ENCODE measurements at regions not wholly inside any gene's neighbourhood (a gene's known extent, or its start where the extent isn't known, plus 50 kb on each side); places are given as distances from the start of the nearest gene placed in this dataset.
"Not testable (repeated sequence)": the region's sequence is repeated elsewhere in the genome, so short reads cannot be mapped to it uniquely, and the experiment has no call there.

DNA sequence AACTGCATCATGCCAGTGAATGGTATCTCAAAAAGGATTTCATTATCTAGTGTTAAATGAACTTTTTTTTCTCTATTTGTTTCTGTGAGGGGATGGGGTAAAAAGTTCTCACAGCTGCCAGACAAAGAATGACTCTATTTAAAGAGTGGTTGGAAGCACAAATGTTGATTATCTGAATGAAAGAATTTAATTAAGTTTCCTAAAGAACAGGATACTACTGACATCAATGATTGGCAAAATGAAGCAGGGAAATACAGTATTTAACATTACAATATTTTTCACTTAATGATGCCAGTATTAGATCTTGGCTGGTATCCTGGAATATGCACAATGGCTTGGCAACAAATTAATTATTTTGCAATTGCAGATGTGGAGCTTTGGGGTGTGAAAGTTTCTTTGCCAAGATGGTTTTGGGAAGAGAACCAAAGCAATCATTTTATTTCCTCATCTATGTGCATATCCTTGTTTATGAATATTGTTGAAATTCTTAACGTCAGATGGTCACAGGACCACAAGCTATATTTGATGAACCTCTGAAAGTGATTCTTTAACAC lies 336.8 kb downstream of the ARL4A start:
- Histone ChIP-seq H4K20me1 (ENCODE audit: insufficient read depth, low read length) (no peaks in the 10 kb centered on the region), H3K4me3 (ENCODE audit: low read depth, low read length, poor library complexity, severe bottlenecking) (no peak overlapping the region), H3K9me2 (ENCODE audit: insufficient read depth, low read length) (no peaks in the 10 kb centered on the region), H3K36me3 (ENCODE audit: insufficient read depth, low read length) (no peaks in the 10 kb centered on the region), H3K9me3 (ENCODE audit: low read length) (no peaks in the 10 kb centered on the region), H3K4me2 (ENCODE audit: low read length) (no peak overlapping the region), H3K4me1 (ENCODE audit: insufficient read depth, low read length, poor library complexity, severe bottlenecking) (no peaks in the 10 kb centered on the region), H3K79me2 (ENCODE audit: insufficient read depth, low read depth, low read length) (no peaks in the 10 kb centered on the region), H3K27ac (ENCODE audit: low read depth, low read length, poor library complexity, severe bottlenecking) (no peak overlapping the region), H2AFZ (ENCODE audit: low read length) (no peak overlapping the region)
- POLR2A ChIA-PET, result no interaction called here
- CTCF ChIA-PET (ENCODE audit: unreplicated experiment), result no interaction called here
- DNase-seq (ENCODE audit: low spot score), result no peak
- no peak for TF ChIP-seq EZH2phosphoT487 (IDR thresholded peaks at IDR 0.05; ENCODE audit: borderline replicate concordance, low read depth, low read length)
- TF ChIP-seq, protein P1, sequence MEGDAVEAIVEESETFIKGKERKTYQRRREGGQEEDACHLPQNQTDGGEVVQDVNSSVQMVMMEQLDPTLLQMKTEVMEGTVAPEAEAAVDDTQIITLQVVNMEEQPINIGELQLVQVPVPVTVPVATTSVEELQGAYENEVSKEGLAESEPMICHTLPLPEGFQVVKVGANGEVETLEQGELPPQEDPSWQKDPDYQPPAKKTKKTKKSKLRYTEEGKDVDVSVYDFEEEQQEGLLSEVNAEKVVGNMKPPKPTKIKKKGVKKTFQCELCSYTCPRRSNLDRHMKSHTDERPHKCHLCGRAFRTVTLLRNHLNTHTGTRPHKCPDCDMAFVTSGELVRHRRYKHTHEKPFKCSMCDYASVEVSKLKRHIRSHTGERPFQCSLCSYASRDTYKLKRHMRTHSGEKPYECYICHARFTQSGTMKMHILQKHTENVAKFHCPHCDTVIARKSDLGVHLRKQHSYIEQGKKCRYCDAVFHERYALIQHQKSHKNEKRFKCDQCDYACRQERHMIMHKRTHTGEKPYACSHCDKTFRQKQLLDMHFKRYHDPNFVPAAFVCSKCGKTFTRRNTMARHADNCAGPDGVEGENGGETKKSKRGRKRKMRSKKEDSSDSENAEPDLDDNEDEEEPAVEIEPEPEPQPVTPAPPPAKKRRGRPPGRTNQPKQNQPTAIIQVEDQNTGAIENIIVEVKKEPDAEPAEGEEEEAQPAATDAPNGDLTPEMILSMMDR (conservative IDR thresholded peaks at IDR 0.05; ENCODE audit: low read length), result no peak
- BruUV-seq (replicated peaks), result no TSS peak
- intact Hi-C loops (cut with micrococcal nuclease; ENCODE audit: unreplicated experiment), result no loop called here

DNA sequence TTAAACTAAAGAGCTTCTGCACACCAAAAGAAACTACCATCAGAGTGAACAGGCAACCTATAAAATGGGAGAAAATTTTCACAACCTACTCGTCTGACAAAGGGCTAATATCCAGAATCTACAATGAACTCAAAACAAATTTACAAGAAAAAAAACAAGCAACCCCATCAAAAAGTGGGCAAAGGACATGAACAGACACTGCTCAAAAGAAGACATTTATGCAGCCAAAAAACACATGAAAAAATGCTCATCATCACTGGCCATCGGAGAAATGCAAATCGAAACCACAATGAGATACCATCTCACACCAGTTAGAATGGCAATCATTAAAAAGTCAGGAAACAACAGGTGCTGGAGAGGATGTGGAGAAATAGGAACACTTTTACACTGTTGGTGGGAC lies 337.6 kb downstream of the ARL4A start:
- H3K36me3 ChIP-seq (ENCODE audit: insufficient read depth, low read length); H2AFZ ChIP-seq (ENCODE audit: low read length); POLR2A ChIA-PET; BruUV-seq (replicated peaks); intact Hi-C loops (cut with micrococcal nuclease; ENCODE audit: unreplicated experiment); H3K4me1 ChIP-seq (ENCODE audit: insufficient read depth, low read length, poor library complexity, severe bottlenecking); DNase-seq (ENCODE audit: low spot score); H3K9me2 ChIP-seq (ENCODE audit: insufficient read depth, low read length); H3K27ac ChIP-seq (ENCODE audit: low read depth, low read length, poor library complexity, severe bottlenecking); H3K4me2 ChIP-seq (ENCODE audit: low read length); H4K20me1 ChIP-seq (ENCODE audit: insufficient read depth, low read length); CTCF ChIA-PET (ENCODE audit: unreplicated experiment); H3K79me2 ChIP-seq (ENCODE audit: insufficient read depth, low read depth, low read length); H3K4me3 ChIP-seq (ENCODE audit: low read depth, low read length, poor library complexity, severe bottlenecking); H3K9me3 ChIP-seq (ENCODE audit: low read length): not testable (repeated sequence)

DNA sequence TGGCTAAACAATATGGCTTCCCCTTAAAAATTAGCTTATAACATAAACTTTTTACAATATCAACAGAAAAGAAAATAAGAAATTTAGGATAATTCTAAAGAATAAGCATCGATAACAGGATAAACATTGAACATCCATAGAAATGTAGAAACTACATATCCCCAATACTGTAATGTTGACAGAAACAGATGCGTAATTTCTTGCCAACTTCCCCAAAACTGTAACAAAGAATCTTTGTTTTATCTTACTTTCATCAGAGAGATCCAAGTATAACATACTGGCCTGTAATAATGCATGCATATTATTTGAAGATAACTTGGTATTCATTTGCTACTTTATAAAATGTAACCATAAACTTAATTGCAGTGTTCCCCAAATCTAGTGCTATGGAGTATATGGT lies 339.9 kb downstream of the ARL4A start:
- no peaks in the 10 kb centered on the region for H4K20me1 ChIP-seq (ENCODE audit: insufficient read depth, low read length)
- intact Hi-C loops (cut with micrococcal nuclease; ENCODE audit: unreplicated experiment), result no loop called here
- DNase-seq (ENCODE audit: low spot score), result no peak
- no peaks in the 10 kb centered on the region for H3K9me3 ChIP-seq (ENCODE audit: low read length)
- TF ChIP-seq, protein P1 (conservative IDR thresholded peaks at IDR 0.05; ENCODE audit: low read length), result no peak
- no peak for TF ChIP-seq EZH2phosphoT487 (IDR thresholded peaks at IDR 0.05; ENCODE audit: borderline replicate concordance, low read depth, low read length)
- H3K36me3 ChIP-seq (ENCODE audit: insufficient read depth, low read length), result no peaks in the 10 kb centered on the region
- ChIA-PET POLR2A (no interaction called here), CTCF (ENCODE audit: unreplicated experiment) (no interaction called here)
- BruUV-seq (replicated peaks), result no TSS peak
- H3K4me1 ChIP-seq (ENCODE audit: insufficient read depth, low read length, poor library complexity, severe bottlenecking), result no peaks in the 10 kb centered on the region
- no peaks in the 10 kb centered on the region for H3K9me2 ChIP-seq (ENCODE audit: insufficient read depth, low read length)
- no peak overlapping the region for H3K4me2 ChIP-seq (ENCODE audit: low read length)
- H3K79me2 ChIP-seq (ENCODE audit: insufficient read depth, low read depth, low read length), result no peaks in the 10 kb centered on the region
- H3K4me3 ChIP-seq (ENCODE audit: low read depth, low read length, poor library complexity, severe bottlenecking), result no peak overlapping the region
- H2AFZ ChIP-seq (ENCODE audit: low read length), result no peak overlapping the region
- no peak overlapping the region for H3K27ac ChIP-seq (ENCODE audit: low read depth, low read length, poor library complexity, severe bottlenecking)

Data from OCI-LY7 (cell line).